Mesenteric fat pad (tissue), 1 donor: ENCODE measurements at regions not wholly inside any gene's neighbourhood (a gene's known extent, or its start where the extent isn't known, plus 50 kb on each side); places are given as distances from the start of the nearest gene placed in this dataset.

Experiments used
- DNase-seq: peaks from one replicate; pipeline ENCODE4 v3.0.0-alpha.2; 2020; ENCODE audit warnings: low spot score
- donor health status: DM: yes; HTN: yes; CAD: no.

- DNase-seq, result no peak
Observed at GRCh38 chr3:21357241-21357640, 393.8 kb downstream of the ZNF385D start.

GRCh38 chr3:21356402-21356801 lies 394.6 kb downstream of the ZNF385D start:
- no peak for DNase-seq

DNA sequence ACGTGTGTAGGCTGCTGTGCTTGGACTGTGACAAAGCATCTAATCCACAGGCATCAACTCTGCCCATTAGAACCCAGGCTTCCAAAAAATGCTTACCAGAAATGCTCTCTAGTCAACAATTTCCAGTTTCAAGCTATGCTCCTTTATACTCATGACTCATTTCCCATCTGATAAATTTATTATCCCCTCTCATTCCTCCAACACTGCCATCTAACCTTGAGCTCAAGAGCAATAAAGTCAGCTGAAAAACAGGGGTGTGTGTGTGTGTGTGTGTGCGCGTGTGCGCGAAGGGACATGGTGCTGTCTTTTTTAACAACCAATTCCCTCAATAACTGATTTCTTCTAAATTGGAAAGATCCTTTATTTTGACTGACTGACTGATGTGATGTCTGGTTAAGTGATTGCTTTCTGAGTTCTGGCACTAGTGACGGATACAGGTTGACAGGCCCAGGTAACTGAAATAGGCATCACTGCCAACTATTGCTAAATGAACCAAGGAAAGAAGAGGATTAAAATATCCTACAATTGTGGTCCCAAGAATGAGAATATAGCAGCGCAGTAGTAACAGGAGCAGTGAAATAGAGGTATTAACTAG lies 405.5 kb downstream of the ZNF385D start:
- DNase-seq, result no peak

DNA sequence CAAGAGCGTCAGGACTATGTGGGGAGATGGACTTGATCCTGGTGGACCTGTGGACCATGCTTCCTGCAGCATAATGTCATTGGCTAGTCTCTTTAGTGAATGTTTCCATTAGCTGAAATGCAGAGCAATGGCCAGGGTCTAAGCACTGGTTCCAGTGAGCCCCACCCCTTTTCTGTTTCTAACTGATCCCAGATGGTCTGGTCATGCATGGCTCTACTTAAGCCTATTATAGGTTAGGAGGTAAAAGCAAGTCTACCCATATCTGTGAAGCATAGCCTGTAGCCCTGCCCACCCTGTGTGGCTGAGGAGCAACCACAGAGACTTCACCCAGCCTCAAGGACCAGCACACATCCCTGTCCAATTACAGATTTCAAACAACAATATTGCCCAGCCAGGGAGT lies 419.2 kb downstream of the ZNF385D start:
- DNase-seq, result no peak

DNA sequence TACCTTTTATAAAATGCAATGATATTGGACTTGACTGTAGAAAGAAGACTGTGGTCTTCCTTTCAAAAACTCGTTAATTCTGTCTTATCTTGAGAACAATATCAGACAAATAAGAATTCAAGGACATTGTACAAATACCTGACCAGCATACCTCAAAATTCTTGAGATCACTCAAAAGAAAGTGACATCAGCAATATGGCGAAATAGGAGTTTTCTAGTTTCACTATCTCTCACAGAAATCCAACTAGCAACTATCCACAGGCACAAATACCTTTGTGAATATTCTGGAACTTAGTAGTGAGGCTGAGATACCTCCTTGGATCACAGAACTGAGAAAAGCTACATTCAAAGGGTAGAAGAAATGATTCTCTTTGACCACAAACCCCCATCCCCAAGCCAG lies 419.7 kb downstream of the ZNF385D start:
- DNase-seq, result no peak

- DNase-seq, result no peak
Observed at GRCh38 chr3:21330293-21330692, 420.7 kb downstream of the ZNF385D start.

- DNase-seq, result no peak
Observed at GRCh38 chr3:21328711-21329390, 422.2 kb downstream of the ZNF385D start.

DNA sequence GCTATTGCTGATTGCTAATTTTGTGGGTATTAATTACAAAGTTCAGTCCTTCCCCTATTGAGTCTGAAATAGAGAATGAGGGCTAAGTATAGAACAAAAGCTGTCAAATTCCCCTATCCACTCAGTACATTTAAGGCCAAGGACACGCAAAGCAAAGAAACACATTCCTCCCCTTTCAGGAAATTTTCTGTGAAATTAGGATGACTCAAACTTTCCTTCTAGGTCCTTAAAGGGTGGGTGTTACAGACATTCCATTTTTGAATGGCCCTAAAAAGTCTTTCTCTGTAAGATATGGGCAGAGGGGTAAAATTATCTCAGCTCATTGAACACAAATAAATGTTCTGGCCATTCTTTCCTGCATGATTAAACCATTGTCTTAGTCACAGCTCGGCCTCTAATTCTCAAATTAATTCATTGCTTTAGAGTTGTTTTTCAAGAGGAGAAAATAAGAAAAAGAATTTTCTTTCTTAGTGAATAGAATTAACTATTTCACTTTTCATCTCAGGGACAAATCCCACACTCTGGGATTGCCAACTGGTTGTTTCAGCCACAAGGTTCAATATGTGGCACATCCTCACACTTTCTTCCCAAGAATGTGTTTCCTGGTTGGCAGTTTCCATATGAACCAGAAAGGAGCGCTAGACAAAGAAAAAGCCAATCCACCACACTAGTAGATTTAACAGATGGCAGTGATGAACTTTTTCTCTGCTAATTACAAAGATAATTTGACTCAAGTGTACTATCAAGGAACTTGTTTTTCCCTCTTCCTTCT lies 424.1 kb downstream of the ZNF385D start:
- no peak for DNase-seq

DNA sequence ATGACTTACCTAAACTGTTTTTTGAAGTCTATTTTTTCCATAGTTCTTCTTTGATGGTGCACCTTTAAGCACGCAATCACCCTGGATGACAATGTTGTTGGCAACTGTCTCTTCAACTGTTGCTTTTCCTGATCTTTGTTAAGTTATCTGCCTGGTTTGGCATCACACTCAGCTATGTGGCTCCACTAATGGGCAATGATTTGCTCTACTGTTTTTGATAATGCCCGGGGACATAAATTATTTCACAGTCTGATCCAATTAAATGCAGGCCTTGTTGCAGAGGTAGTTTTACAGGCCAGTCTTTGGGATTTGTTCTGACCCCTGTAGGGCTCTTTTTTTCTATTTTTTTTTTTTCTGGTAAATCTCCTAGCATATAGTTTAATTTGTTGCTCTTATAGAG lies 436.3 kb downstream of the ZNF385D start:
- DNase-seq, result no peak

GRCh38 chr3:21310891-21311290 lies 440.1 kb downstream of the ZNF385D start:
- no peak for DNase-seq

DNA sequence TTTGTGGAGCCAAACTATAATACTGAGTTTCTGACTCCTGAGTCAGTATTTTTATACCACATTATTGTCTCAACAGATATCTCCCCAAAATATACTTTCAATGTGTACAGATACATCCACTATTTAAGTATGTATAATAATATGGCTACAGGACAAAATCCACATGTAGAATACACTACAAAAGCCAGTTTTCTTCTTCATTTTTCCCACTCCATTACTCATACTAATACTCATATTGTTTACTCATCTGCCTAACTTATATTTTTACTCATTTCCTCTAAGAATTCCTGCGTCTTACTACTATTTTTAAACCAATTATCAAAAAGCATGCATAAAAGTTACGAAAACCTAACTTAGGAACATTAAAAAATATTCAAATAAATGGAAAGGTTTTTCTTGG lies 440.8 kb downstream of the ZNF385D start:
- DNase-seq, result no peak

GRCh38 chr3:21297304-21297703 lies 453.7 kb downstream of the ZNF385D start:
- DNase-seq, result peak; percentile 65

DNA sequence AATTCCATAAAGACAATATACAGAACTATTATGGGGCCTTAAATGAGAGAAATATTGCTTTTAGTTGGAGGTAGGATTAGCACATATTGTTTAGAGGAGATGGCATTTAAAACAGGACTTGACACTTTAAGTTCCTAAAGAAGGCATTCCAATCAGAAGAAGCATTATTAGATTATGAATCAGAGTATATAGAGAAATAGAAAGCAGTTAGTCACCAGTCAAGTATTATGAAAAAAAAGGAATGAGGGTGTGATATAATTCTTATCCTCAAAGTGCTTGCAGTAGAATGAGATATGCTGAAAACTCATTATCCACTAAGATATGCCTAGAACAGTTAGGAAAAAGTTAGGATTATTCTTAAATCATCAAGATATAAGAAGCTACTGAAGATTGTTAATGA lies 456.2 kb downstream of the ZNF385D start:
- no peak for DNase-seq

DNA sequence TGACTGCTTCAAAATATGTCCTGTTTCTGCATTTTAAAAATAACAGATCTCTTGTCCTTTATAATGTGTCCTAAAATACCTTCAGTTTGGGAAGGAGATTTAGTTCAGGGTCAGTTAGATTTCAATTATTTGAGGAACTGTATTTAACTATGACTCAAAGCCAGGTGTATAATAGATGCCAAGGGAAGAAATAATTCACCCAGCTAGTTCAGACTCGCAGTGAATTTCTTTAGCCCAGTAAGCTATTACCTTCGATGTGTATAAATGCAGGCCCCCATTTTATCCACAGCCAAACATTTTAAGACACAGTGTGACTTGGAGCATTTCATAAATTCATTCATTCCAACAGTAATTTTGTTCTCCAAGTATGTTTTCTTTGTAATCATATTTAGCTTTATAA lies 458.0 kb downstream of the ZNF385D start:
- DNase-seq, result no peak

GRCh38 chr3:21290557-21290956 lies 460.5 kb downstream of the ZNF385D start:
- DNase-seq, result no peak

- no peak for DNase-seq
Observed at GRCh38 chr3:21274079-21274571, 476.9 kb downstream of the ZNF385D start.

DNA sequence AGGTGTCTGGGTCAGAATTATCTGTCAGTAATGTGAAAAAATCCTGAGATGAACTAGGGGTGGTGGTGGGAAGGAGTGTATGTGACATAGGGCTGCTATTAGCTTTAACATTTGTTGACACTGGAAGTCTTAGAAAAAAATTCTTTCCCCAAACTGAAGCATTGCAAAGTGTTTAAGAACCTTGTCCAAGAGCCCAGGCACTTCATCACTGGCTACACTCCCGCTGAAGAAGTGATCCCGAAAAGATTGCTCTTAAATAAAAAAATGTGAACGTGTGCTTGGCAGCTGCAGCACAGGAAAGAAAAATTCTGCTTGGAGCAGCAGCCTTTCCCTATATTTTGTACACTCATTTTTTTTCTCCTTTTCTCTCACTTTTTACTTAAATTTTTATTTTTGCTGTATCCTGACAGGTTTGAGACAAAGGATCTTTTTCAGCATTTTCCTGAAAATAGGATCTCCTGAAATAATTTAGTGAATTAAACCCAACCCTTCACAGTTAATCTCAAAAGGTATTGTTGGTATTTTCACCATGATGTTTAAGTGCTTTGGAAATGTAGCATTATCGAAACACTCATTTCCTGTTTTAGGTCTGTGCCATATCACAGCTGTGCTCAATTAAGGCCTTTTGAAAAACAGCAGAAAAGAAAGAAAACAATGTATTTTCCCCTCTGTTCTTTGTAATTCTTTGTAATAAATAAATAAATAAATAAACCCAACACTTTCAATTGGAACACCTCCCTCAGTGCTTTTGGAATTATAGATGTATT lies 477.6 kb downstream of the ZNF385D start:
- DNase-seq, result no peak

GRCh38 chr3:21271606-21272016 lies 479.4 kb downstream of the ZNF385D start:
- no peak for DNase-seq

- no peak for DNase-seq
Observed at GRCh38 chr3:21269882-21270281, 481.1 kb downstream of the ZNF385D start.

GRCh38 chr3:21260507-21260906 lies 490.5 kb downstream of the ZNF385D start:
- no peak for DNase-seq

- no peak for DNase-seq
Observed at GRCh38 chr3:21259896-21260295, 491.1 kb downstream of the ZNF385D start.

GRCh38 chr3:21256932-21257331 lies 494.1 kb downstream of the ZNF385D start:
- no peak for DNase-seq
